ENCODE measurements at regions not wholly inside any gene's neighbourhood (a gene's known extent, or its start where the extent isn't known, plus 50 kb on each side); places are given as distances from the start of the nearest gene placed in this dataset.

DNA sequence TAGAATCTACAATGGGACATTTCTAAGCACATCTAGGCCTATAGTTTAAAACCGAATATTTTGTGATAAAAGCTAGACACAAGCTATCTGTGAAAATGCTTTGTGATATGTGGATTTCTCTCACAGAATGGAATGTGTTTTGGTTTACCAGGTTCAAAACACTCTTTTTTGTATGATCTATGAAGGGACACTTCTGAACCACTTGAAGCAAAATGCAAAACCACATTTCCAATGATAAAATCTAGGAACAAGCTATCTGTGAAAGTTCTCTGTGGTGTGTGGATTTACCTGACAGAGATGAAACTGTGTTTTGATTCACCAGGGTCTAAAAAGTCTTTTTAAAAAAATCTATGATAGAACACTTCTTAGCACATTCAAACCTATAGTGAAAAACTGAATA lies 2192.4 kb downstream of the TP53TG3F start:
- no peak overlapping the region for H3K4me3 Mint-ChIP-seq
- H3K27me3 Mint-ChIP-seq (ENCODE audit: low read depth): no peaks in the 10 kb centered on the region
- H3K9me3 Mint-ChIP-seq: peaks cover 35% of the 10 kb centered on the region
- no peak overlapping the region for H3K27ac Mint-ChIP-seq
- DNase-seq (ENCODE audit: low spot score in 2 of 2, unreplicated experiment in 2 of 2): no peak
- no peaks in the 10 kb centered on the region for H3K36me3 Mint-ChIP-seq
- no peaks in the 10 kb centered on the region for H3K4me1 Mint-ChIP-seq
- TF ChIP-seq, protein P1, sequence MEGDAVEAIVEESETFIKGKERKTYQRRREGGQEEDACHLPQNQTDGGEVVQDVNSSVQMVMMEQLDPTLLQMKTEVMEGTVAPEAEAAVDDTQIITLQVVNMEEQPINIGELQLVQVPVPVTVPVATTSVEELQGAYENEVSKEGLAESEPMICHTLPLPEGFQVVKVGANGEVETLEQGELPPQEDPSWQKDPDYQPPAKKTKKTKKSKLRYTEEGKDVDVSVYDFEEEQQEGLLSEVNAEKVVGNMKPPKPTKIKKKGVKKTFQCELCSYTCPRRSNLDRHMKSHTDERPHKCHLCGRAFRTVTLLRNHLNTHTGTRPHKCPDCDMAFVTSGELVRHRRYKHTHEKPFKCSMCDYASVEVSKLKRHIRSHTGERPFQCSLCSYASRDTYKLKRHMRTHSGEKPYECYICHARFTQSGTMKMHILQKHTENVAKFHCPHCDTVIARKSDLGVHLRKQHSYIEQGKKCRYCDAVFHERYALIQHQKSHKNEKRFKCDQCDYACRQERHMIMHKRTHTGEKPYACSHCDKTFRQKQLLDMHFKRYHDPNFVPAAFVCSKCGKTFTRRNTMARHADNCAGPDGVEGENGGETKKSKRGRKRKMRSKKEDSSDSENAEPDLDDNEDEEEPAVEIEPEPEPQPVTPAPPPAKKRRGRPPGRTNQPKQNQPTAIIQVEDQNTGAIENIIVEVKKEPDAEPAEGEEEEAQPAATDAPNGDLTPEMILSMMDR (IDR thresholded peaks at IDR 0.05; ENCODE audit: unreplicated experiment): no peak

DNA sequence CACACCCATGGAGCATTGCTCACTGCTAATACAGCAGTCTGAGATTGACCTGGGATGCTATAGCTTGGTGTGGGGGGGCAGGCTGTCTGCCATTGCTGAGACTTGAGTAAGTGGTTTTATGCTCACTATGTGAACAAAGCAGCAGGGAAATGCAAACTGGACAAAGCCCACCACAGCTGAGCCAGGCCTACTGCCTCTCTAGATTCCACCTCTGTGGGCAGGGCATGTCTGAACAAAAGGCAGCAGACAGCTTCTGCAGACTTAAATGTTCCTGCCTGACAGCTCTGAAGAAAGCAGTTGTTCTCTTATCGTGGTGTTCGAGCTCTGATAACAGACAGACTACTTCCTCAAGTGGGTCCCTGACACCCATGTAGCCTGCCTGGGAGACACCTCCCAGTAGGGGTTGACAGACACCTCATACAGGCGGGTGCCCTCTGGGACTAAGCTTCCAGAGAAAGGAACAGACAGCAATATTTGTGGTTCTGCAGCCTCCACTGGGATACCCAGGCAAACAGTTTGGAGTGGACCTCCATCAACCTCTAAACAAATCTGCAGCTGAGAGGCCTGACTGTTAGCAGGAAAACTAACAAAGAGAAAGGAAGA lies 2204.8 kb downstream of the TP53TG3F start:
- TF ChIP-seq, protein P1 (IDR thresholded peaks at IDR 0.05; ENCODE audit: unreplicated experiment): no peak
- Mint-ChIP-seq H3K9me3 (peaks cover 48% of the 10 kb centered on the region), H3K27me3 (ENCODE audit: low read depth) (no peaks in the 10 kb centered on the region), H3K36me3 (no peaks in the 10 kb centered on the region), H3K4me3 (no peak overlapping the region), H3K4me1 (no peaks in the 10 kb centered on the region), H3K27ac (no peak overlapping the region)
- DNase-seq (ENCODE audit: low spot score in 2 of 2, unreplicated experiment in 2 of 2): no peak

DNA sequence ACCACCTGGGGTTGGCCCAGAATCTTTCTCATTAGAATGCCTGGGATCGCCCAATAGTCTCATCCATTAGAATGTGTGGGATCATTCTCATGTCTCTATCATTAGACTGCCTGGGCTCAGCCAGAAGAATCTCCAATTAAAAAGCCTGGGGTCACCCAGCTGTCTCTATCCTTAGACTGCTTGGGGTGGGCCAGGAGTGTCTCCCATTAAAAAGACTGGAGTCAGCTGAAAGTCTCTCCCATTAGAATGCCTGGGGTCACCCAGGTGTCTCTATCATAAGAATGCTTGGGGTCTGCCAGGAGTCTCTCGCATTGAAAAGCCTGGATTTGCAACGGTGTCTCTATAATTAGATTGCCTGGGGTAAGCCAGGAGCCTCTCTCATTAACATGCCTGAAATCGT lies 2225.7 kb downstream of the TP53TG3F start:
- H3K27ac Mint-ChIP-seq: no peak overlapping the region
- H3K4me3 Mint-ChIP-seq: no peak overlapping the region
- no peak for DNase-seq (ENCODE audit: low spot score in 2 of 2, unreplicated experiment in 2 of 2)
- H3K4me1 Mint-ChIP-seq: no peaks in the 10 kb centered on the region
- peaks cover 72% of the 10 kb centered on the region for H3K9me3 Mint-ChIP-seq
- TF ChIP-seq, protein P1 (IDR thresholded peaks at IDR 0.05; ENCODE audit: unreplicated experiment): no peak
- no peaks in the 10 kb centered on the region for H3K36me3 Mint-ChIP-seq
- H3K27me3 Mint-ChIP-seq (ENCODE audit: low read depth): no peaks in the 10 kb centered on the region

DNA sequence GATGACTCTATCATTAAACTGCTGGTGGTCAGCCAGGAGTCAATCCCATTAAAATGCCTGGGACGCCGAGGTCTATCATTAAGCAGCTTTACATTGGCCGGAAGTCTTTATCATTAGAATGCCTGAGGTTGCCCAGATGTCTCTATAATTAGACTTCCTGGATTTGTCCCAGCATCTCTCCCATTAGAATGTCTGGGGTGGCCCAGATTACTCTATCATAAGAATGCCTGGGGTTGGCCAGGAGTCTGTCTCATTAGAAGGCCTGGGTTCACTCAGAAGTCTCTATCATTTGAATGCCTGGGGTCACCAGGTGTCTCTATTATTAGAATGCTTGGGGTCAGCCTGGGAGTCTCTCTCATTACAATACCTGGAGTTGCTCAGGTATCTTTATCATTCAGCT lies 2227.2 kb downstream of the TP53TG3F start:
- TF ChIP-seq, protein P1 (IDR thresholded peaks at IDR 0.05; ENCODE audit: unreplicated experiment): no peak
- Mint-ChIP-seq H3K27ac (no peak overlapping the region), H3K4me3 (no peak overlapping the region), H3K4me1 (no peaks in the 10 kb centered on the region), H3K9me3 (peaks cover 76% of the 10 kb centered on the region), H3K36me3 (no peaks in the 10 kb centered on the region), H3K27me3 (ENCODE audit: low read depth) (no peaks in the 10 kb centered on the region)
- DNase-seq (ENCODE audit: low spot score in 2 of 2, unreplicated experiment in 2 of 2): no peak

DNA sequence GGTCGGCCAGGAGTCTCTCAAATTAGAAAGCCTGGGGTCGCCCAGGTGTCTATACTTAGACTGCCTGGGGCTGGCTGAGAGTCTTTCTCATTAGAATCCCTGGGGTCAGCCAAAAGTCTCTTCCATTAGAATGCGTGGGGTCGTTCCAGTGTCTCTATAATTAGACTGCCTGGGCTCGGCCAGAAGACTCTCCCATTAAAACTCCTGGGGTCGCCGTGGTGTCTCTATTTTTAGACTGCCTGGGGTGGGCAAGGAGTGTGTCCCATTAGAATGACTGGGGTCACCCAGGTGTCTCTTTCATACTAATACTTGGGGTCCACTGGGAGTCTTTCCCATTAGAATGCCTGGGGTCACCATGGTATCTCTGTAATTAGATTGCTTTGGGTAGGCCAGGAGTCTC lies 2227.7 kb downstream of the TP53TG3F start:
- Mint-ChIP-seq H3K4me3 (no peak overlapping the region), H3K36me3 (no peaks in the 10 kb centered on the region), H3K27me3 (ENCODE audit: low read depth) (no peaks in the 10 kb centered on the region), H3K27ac (no peak overlapping the region), H3K9me3 (peaks cover 81% of the 10 kb centered on the region), H3K4me1 (no peaks in the 10 kb centered on the region)
- DNase-seq (ENCODE audit: low spot score in 2 of 2, unreplicated experiment in 2 of 2): no peak
- TF ChIP-seq, protein P1 (IDR thresholded peaks at IDR 0.05; ENCODE audit: unreplicated experiment): no peak

DNA sequence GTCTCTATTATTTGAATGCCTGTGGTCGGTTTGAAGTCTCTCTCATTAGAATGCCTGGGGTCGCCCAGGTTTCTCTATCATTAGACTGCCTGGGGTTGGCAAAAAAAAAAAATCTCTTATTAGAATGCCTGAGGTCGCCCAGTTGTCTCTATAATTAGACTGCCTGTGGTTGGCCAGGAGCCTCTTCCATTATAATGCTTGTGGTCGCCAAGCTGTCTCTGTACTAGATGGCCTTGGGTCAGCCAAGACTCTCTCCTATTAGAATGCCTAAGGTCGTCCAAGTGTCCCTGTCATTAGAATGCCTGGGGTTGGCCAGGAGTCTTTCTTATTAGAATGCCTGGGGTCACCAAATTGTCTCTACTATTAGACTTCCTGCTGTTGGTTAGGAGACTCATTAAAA lies 2228.4 kb downstream of the TP53TG3F start:
- TF ChIP-seq, protein P1 (IDR thresholded peaks at IDR 0.05; ENCODE audit: unreplicated experiment): no peak
- Mint-ChIP-seq H3K9me3 (peaks cover 88% of the 10 kb centered on the region), H3K27me3 (ENCODE audit: low read depth) (no peaks in the 10 kb centered on the region)

More for the DNA sequence above, 2228.4 kb downstream of the TP53TG3F start:
- Mint-ChIP-seq H3K4me1 (no peaks in the 10 kb centered on the region), H3K36me3 (no peaks in the 10 kb centered on the region), H3K27ac (no peak overlapping the region), H3K4me3 (no peak overlapping the region)
- DNase-seq (ENCODE audit: low spot score in 2 of 2, unreplicated experiment in 2 of 2): no peak
